T-helper 2 cell treated with Interferon-gamma antibody and Interleukin-4, amounts not matched to agents 5 μg/mL and 100 μg/mL, for 36 hours (primary cell): ENCODE measurements at regions not wholly inside any gene's neighbourhood (a gene's known extent, or its start where the extent isn't known, plus 50 kb on each side); places are given as distances from the start of the nearest gene placed in this dataset.
"Not testable (repeated sequence)": the region's sequence is repeated elsewhere in the genome, so short reads cannot be mapped to it uniquely, and the experiment has no call there.

Experiments
- DNase-seq: peaks from one replicate; pipeline ENCODE4 v3.0.0; 2021; ENCODE audit warnings: low spot score
- H3K27ac Mint-ChIP-seq: one replicate; pipeline ENCODE4 v1.8.0; 2021; ENCODE audit warnings: mild to moderate bottlenecking, mixed read lengths
- H3K27me3 Mint-ChIP-seq: one replicate; pipeline ENCODE4 v1.8.0; 2021; ENCODE audit warnings: low read depth, mixed read lengths
- H3K36me3 Mint-ChIP-seq: one replicate; pipeline ENCODE4 v1.8.0; 2021; ENCODE audit warnings: low read depth, mixed read lengths
- H3K4me1 Mint-ChIP-seq: one replicate; pipeline ENCODE4 v1.8.0; 2021; ENCODE audit warnings: low read depth, mixed read lengths
- H3K4me3 Mint-ChIP-seq: one replicate; pipeline ENCODE4 v1.8.0; 2022; ENCODE audit warnings: mild to moderate bottlenecking, moderate library complexity, mixed read lengths
- H3K9me3 Mint-ChIP-seq: one replicate; pipeline ENCODE4 v1.8.0; 2021; ENCODE audit warnings: mixed read lengths

DNA sequence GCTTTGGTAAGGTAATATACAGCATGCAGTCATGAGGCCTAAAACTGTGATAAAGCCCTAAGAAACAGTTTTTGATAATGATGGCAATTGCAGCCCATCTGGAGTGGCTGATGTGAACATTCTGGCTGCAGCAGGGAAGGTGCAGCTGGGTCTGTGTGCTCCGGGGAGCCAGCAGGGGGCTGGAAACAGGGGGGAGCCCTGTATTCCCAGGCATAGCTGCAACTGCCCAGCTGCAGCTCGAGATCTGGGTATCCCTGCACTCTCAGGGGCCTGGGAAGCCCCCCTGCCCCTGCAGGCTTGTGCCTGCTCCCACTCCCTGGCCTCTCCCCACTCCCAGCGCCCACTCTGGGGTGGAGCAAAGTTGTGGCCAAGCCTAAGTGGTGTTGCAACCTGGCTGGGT lies 95.6 kb downstream of the RRAGB start:
- Mint-ChIP-seq H3K36me3 (no peaks in the 10 kb centered on the region), H3K9me3 (no peaks in the 10 kb centered on the region), H3K27ac (no peak overlapping the region), H3K4me3 (no peak overlapping the region), H3K4me1 (no peaks in the 10 kb centered on the region), H3K27me3 (no peaks in the 10 kb centered on the region)
- DNase-seq = no peak

DNA sequence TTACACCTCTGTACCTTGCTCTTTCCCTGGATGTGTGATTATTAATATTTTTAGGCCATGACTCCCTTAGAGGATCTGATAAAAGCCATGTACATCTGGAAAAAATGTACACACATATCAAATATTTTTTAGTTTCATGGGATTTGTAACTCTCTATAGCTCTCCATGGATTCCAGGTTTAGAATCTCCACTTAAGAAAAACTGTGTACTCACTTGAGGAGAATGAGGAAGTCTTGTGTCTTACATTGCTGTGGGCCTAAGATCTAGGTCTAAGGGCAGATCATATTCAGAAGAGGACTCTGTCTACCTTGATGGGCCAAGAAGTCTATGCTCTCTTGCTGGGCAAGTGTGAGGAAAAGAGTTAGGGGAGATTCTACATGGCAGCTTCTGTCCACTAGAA lies 98.0 kb downstream of the RRAGB start:
- Mint-ChIP-seq H3K9me3 (no peaks in the 10 kb centered on the region), H3K36me3 (no peaks in the 10 kb centered on the region), H3K27me3 (no peaks in the 10 kb centered on the region), H3K4me1 (no peaks in the 10 kb centered on the region), H3K27ac (no peak overlapping the region), H3K4me3 (no peak overlapping the region)
- DNase-seq = no peak

DNA sequence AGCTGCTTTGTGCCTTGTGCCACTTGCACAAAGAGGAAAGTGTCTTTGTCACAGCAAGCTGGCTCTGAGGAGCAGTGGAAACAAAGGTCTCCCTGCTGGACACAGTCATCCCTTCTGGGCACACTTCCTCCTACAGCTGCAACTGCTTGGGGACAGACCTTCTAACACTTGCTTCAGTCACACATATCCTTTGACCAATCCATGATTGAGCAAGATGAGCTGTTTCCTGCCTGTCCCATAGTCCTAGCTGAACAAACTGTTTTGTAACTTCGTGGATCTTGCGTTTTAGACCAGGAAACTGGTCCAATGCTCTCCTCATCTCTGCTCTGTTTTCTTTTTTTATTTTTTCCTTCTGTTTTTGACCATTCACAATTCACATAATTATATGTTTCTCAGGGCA lies 98.5 kb downstream of the RRAGB start:
- Mint-ChIP-seq H3K9me3 (no peaks in the 10 kb centered on the region), H3K36me3 (no peaks in the 10 kb centered on the region), H3K4me1 (no peaks in the 10 kb centered on the region)

DNA sequence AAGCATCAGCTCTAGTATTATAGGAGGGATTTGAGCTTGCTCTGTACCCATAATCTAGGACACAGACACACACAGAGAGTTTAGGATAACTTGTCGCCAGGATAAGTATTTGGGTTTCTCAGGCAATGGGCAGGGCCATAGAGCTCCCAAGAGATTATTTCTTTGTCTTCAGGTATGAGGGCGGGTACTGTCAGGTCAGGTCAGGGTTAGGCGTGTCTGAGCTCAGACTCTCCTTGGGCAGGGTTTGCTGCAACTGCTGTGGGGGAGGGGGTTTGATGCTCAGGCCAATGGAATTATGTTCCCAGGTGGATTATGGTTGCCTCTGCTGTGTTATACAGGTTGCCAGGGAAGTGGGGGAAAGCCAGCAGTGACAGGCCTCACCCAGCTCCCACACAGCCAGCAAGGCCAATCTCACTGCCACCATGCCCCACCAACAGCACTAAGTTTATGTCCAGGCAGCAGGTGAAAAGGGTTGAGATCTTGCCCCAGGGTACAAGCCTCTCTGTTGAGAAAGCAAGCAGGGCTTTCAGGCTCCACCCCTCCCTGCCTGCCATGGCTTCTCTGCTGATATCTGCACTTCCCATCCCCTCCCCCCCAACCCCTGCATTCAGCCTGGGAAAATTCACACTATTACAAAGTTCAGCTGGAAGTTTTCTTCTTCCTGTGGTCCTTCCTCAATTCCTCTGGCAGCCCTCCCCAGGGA lies 101.3 kb downstream of the RRAGB start:
- H3K4me1 Mint-ChIP-seq = no peaks in the 10 kb centered on the region
- no peak for DNase-seq
- peaks cover 1% of the 10 kb centered on the region for H3K9me3 Mint-ChIP-seq
- no peak overlapping the region for H3K4me3 Mint-ChIP-seq
- H3K36me3 Mint-ChIP-seq = no peaks in the 10 kb centered on the region
- no peak overlapping the region for H3K27ac Mint-ChIP-seq
- H3K27me3 Mint-ChIP-seq = no peaks in the 10 kb centered on the region

More for the DNA sequence above, 98.5 kb downstream of the RRAGB start:
- H3K27ac Mint-ChIP-seq = no peak overlapping the region
- H3K27me3 Mint-ChIP-seq = no peaks in the 10 kb centered on the region
- no peak for DNase-seq
- no peak overlapping the region for H3K4me3 Mint-ChIP-seq

DNA sequence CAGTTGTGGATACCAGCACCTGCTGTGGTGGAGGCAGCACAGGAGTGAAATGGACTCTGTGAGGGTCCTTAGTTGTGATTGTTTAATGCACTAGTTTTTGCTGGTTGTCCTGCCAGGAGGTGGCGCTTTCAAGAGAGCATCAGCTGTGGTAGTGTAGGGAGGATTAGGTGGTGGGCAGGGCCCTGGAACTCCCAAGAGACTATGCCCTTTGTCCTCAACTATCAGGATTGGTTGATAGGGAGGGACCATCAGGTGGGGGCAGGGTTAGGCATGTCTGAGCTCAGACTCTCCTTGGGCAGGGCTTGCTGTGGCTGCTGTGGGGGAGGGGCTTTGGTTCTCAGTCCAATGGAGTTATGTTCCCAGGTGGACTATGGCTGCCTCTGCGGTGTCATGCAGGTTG lies 121.9 kb downstream of the RRAGB start:
- H3K27ac Mint-ChIP-seq = no peak overlapping the region
- no peak overlapping the region for H3K4me3 Mint-ChIP-seq
- H3K9me3 Mint-ChIP-seq = no peaks in the 10 kb centered on the region
- no peaks in the 10 kb centered on the region for H3K4me1 Mint-ChIP-seq
- no peaks in the 10 kb centered on the region for H3K36me3 Mint-ChIP-seq
- H3K27me3 Mint-ChIP-seq = no peaks in the 10 kb centered on the region
- no peak for DNase-seq

DNA sequence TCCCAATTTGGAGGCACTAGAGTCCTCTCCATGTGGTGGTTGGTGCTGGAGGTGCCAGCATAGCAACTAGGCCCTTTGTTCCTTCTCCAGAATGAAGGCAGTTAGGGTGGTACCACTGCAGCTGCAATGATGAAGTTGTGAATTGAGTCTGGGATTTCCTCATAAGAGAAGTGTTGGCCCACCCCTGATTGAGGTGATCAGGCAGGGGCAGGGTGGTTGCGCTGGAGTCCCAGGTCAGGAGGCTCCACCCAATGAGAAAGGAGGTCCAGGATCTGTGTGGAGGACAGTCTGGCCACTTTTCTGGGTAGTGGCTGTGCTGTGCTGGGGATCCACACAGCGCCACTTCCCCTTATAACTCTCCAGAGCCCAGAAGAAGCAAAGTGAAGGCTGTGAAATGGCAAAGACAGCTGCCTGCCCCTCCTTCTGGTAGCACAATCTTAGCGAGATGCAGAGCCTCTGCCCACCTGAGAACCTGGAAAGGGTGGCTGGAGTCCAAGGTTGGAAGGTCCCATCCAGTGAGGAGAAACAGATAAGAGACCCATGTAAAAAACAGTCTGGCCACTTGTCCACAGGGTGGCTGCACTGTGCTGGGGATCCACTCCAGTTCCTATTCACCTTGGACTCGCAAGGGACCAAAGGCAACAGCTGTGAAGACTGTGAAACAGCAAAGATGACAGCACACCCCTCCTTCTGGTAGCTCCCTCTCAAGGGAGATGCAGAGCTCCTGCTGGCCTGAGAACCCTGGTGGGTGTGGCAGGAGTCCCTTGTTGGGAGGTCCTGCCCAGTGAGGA lies 124.6 kb downstream of the RRAGB start:
- no peak for DNase-seq
- no peaks in the 10 kb centered on the region for H3K4me1 Mint-ChIP-seq
- H3K36me3 Mint-ChIP-seq = no peaks in the 10 kb centered on the region
- H3K4me3 Mint-ChIP-seq = no peak overlapping the region
- H3K9me3 Mint-ChIP-seq = no peaks in the 10 kb centered on the region
- no peaks in the 10 kb centered on the region for H3K27me3 Mint-ChIP-seq
- no peak overlapping the region for H3K27ac Mint-ChIP-seq

DNA sequence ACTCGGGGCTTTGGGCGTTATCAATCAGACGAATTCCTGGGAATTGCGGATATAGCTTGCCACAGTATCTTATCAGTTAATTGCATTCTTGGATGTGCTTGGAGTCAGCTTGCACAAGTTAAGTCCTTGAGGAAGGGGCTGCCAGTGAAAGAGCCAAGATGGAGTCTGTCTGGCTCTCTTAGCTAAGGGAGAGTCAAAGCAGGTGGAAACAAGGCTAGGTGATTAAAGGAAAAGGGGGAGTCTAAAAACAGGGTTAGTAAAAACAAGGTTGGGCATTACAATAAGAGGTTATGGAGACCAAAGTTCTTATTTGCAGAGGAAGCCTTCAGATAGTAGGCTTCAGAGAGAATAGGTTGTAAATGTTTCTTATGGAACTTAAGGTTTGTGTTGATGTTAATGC lies 149.2 kb downstream of the RRAGB start:
- not testable (repeated sequence) for H3K36me3 Mint-ChIP-seq, DNase-seq, H3K4me3 Mint-ChIP-seq, H3K27ac Mint-ChIP-seq, H3K27me3 Mint-ChIP-seq, H3K4me1 Mint-ChIP-seq, H3K9me3 Mint-ChIP-seq

DNA sequence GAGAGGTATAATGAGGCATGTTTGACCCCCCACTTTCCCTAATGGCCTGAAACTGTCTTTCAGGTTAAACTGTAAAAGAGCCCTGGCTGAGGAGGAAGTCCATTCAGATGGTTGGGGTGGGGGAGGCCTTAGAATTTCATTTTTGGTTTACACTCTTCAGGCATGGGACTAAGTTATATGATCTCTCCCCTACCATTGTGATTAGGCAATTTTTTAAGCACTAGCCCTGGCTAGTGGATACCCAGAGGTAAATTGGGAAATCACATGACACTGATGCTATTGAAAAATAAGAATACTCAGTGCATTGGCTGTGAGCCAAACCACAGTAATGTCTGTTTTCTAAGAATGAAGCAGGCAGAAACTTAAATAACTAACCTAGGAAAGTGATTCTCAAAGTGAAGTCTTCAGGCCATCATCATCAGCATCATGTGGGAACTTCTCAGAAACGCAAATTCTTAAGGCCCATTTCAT lies 149.7 kb downstream of the RRAGB start:
- Mint-ChIP-seq H3K4me1 (no peaks in the 10 kb centered on the region), H3K36me3 (no peaks in the 10 kb centered on the region), H3K9me3 (no peaks in the 10 kb centered on the region), H3K27me3 (no peaks in the 10 kb centered on the region), H3K4me3 (no peak overlapping the region), H3K27ac (no peak overlapping the region)
- no peak for DNase-seq

DNA sequence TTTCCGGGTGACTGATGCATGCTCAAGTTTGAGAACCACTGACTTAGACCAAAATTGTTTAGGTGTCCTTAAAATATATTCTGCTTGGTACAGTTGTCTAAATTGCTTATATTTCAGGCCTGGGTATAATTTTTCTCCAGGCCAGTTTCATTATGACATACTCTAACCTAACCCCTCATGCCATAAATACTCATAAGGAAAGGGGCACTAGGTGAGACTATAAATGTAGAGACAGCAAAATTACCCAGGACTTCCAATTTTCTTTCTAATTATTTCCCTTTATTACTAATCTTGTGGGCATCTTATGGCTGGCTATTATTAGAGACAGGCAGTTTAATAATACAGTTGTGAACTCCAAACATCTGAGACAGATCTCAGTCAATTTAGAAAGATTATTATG lies 150.2 kb downstream of the RRAGB start:
- Mint-ChIP-seq H3K27ac (no peak overlapping the region), H3K27me3 (no peaks in the 10 kb centered on the region), H3K36me3 (no peaks in the 10 kb centered on the region), H3K9me3 (no peaks in the 10 kb centered on the region), H3K4me1 (no peaks in the 10 kb centered on the region), H3K4me3 (no peak overlapping the region)
- no peak for DNase-seq

DNA sequence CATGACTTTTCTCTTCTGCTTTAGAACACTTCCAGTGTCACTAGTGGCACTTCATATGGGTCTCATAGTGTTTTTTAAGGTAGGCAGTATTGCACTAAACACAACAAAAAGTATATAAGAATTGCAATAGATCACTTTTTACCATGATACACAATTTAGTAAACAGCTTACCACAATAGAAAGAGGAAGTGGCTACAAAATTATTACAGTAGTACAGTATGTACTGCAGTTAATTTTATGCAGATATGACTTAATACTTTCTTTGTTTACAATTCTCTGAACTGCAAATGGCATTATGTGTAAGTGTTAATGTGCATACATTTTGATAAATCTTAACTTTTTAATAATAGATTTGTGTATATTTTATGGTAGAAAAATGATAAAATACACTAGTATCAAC lies 157.3 kb downstream of the RRAGB start:
- Mint-ChIP-seq H3K4me3 (no peak overlapping the region), H3K4me1 (no peaks in the 10 kb centered on the region), H3K27me3 (no peaks in the 10 kb centered on the region), H3K36me3 (no peaks in the 10 kb centered on the region), H3K27ac (no peak overlapping the region), H3K9me3 (no peaks in the 10 kb centered on the region)
- no peak for DNase-seq

DNA sequence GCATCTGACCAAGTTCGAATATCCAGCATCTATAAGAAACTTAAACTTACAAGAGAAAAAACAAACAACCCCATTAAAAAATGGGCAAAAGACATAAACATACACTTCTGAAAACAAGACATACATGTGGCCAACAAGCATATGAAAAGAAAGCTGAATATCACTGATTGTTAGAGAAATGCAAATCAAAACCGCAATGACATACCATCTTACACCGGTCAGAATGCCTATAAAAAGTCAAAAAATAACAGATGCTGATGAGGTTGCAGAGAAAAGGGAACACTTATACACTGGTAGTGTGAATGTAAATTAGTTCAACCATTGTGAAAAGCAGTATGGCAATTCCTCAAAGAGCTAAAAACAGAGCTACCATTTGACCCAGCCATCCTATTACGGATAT lies 166.0 kb downstream of the RRAGB start:
- H3K27me3 Mint-ChIP-seq, H3K9me3 Mint-ChIP-seq, H3K4me1 Mint-ChIP-seq, H3K4me3 Mint-ChIP-seq, H3K36me3 Mint-ChIP-seq, DNase-seq, H3K27ac Mint-ChIP-seq: not testable (repeated sequence)

DNA sequence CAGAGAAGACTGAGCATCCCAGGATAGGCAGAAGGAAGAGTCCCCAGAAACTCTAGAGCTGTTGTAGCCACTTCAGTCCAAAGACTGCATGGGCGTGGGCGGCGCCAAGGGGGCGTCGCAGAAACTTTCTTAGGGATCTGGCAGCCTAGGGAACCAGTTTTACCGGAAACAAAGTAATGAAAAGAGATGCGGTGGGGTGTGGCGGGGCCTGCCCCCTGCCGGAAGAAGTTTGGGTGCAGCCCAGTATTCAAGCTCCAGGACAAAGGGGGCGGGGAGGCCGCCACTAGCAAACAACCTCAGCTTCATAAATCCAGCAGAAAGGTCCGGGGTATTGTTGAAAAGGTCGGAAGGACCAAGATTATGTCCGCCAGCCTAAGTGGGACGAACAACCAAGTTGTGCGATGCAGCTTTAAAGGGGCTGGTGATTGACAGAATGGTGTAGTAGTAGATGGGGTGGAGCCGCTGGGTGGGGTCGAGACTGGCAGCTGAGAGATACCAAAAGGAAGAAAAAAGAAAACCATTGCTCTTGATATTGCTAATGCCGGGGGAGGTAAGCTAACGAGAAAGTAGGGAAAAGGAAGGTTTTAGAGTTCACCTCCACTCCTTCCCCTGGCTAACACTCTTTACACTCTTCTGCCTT lies 190.5 kb downstream of the RRAGB start:
- H3K27ac Mint-ChIP-seq = peak overlapping the region; percentile 95
- H3K4me1 Mint-ChIP-seq = peaks cover 20% of the 10 kb centered on the region
- H3K36me3 Mint-ChIP-seq = no peaks in the 10 kb centered on the region
- H3K9me3 Mint-ChIP-seq = no peaks in the 10 kb centered on the region
- peak; percentile 42 for DNase-seq
- H3K4me3 Mint-ChIP-seq = peak overlapping the region; percentile 95
- H3K27me3 Mint-ChIP-seq = no peaks in the 10 kb centered on the region

DNA sequence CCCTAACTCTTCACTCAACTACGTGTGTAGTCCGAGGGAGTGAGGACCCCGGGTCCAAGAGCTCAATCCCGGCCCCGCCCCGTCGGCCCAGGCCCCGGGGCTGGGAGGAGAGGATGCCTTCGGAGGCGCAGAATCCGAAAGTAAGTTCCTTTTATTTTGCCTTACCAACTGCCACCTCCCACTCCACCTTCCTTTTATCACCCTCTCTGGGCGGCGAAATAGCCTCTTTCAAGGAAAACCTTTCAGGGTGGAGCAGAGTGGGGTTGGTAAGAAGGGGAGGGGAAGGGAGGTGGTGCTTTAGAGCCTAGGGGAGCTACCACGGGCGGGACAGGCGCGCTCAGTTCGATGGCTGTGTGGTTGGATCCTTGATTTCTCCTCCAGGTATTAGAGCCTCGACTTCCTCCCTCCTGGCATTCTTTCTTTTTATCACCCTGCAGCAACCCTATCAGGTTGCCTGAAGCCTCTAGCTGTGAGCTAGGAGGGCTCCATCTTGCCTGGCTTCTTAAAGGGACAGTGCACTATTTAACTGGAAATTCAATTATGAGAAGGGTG lies 191.2 kb downstream of the RRAGB start:
- Mint-ChIP-seq H3K27ac (peak overlapping the region; percentile 95), H3K36me3 (no peaks in the 10 kb centered on the region), H3K4me1 (peaks cover 20% of the 10 kb centered on the region), H3K27me3 (no peaks in the 10 kb centered on the region), H3K9me3 (no peaks in the 10 kb centered on the region), H3K4me3 (peak overlapping the region; percentile 95)
- DNase-seq = peak; percentile 3
